ENCODE measurements at regions not wholly inside any gene's neighbourhood (a gene's known extent, or its start where the extent isn't known, plus 50 kb on each side); places are given as distances from the start of the nearest gene placed in this dataset.
A peak's percentile ranks its signal among the peaks of the same experiment; 100 is the strongest.

DNA sequence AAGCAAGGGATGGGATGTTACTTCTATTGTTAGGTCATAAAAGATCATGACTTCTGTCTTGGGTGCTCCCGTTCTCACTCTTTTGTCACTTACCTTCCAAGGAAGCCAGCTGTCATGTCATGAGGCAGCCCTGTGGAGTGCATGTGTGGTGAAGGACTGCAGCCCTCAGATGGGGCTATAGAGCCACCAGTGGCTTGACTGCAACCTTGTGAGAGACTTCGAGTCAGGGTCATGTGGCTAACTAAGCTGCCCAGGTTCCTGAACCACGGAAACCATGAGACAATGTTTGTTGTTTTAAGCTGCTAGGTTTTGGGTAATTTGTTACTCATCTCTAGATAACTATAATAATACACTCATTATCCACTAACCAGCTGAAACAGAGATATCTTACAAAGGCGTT lies 477.1 kb downstream of the BTBD3 start:
- no peaks in the 10 kb centered on the region for H3K27me3 ChIP-seq (ENCODE audit: control insufficient read depth, extremely low read depth, insufficient read depth, low read length)
- no peaks in the 10 kb centered on the region for H3K9me1 ChIP-seq (ENCODE audit: control insufficient read depth, extremely low read depth, insufficient read depth, low read length)
- no peaks in the 10 kb centered on the region for H3K36me3 ChIP-seq (ENCODE audit: control insufficient read depth in 2 of 2, extremely low read depth in 1 of 2, insufficient read depth in 2 of 2, low read length in 2 of 2)
- no peaks in the 10 kb centered on the region for H3K79me2 ChIP-seq (ENCODE audit: control insufficient read depth, insufficient read depth, low read length)
- no peak overlapping the region for H3K9ac ChIP-seq (ENCODE audit: control insufficient read depth, extremely low read depth, insufficient read depth, low read length)
- H3K4me3 ChIP-seq (ENCODE audit: control insufficient read depth in 2 of 3, extremely low read depth in 1 of 3, insufficient read depth in 2 of 3, low read depth in 1 of 3, low read length in 3 of 3): no peak overlapping the region
- dilution Hi-C loops (cut with MboI; ENCODE audit: extremely low pct_ligation_motif_present, low sequenced_read_pairs): no loop called here
- no peaks in the 10 kb centered on the region for H4K20me1 ChIP-seq (ENCODE audit: control insufficient read depth, extremely low read depth, insufficient read depth, low read length)
- no peaks in the 10 kb centered on the region for H3K9me3 ChIP-seq (ENCODE audit: control insufficient read depth, low read depth, low read length)
- no peak overlapping the region for H3K27ac ChIP-seq (ENCODE audit: control insufficient read depth, insufficient read depth, low read length)
- TF ChIP-seq EZH2 (IDR thresholded peaks at IDR 0.05; ENCODE audit: low read length): no peak
- TF ChIP-seq, protein P1, sequence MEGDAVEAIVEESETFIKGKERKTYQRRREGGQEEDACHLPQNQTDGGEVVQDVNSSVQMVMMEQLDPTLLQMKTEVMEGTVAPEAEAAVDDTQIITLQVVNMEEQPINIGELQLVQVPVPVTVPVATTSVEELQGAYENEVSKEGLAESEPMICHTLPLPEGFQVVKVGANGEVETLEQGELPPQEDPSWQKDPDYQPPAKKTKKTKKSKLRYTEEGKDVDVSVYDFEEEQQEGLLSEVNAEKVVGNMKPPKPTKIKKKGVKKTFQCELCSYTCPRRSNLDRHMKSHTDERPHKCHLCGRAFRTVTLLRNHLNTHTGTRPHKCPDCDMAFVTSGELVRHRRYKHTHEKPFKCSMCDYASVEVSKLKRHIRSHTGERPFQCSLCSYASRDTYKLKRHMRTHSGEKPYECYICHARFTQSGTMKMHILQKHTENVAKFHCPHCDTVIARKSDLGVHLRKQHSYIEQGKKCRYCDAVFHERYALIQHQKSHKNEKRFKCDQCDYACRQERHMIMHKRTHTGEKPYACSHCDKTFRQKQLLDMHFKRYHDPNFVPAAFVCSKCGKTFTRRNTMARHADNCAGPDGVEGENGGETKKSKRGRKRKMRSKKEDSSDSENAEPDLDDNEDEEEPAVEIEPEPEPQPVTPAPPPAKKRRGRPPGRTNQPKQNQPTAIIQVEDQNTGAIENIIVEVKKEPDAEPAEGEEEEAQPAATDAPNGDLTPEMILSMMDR (optimal IDR thresholded peaks at IDR 0.05 in 1 of 3, IDR thresholded peaks at IDR 0.05 in 1 of 3, conservative IDR thresholded peaks at IDR 0.05 in 1 of 3; ENCODE audit: extremely low read depth in 1 of 3, insufficient read depth in 2 of 3, low read length in 3 of 3): peak; percentile 12 to 47 (median 30)
- H3K4me1 ChIP-seq (ENCODE audit: control insufficient read depth, extremely low read depth, insufficient read depth, low read length): peaks cover 4% of the 10 kb centered on the region
- H3K4me2 ChIP-seq (ENCODE audit: control insufficient read depth, extremely low read depth, insufficient read depth, low read depth, low read length): no peak overlapping the region
- peak; percentile 41 for FAIRE-seq
- DNase-seq (ENCODE audit: low read depth, low spot score): no peak
- no peak overlapping the region for H2AFZ ChIP-seq (ENCODE audit: control insufficient read depth, low read length)

DNA sequence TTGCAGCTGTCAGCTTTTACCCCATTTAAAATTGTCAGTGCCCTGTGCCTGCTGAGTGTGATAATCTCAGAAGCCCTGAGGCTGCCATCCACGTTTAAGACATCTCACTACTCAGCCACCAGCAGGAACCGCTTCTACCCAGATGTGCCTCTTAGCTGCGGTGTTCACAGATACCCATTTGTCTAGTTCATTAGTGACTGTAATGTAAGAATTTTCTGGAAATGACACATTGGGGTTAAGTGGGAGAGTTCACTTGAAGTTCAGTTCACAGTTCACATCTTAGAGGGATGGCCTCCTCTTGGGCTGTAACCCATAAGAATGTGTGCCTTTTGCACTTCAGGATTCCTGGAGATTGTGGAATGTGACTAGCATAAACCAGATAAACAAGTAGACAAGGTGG lies 477.7 kb downstream of the BTBD3 start:
- no peak overlapping the region for H3K4me2 ChIP-seq (ENCODE audit: control insufficient read depth, extremely low read depth, insufficient read depth, low read depth, low read length)
- H3K36me3 ChIP-seq (ENCODE audit: control insufficient read depth in 2 of 2, extremely low read depth in 1 of 2, insufficient read depth in 2 of 2, low read length in 2 of 2): no peaks in the 10 kb centered on the region
- no peak overlapping the region for H2AFZ ChIP-seq (ENCODE audit: control insufficient read depth, low read length)
- FAIRE-seq (no peak), DNase-seq (ENCODE audit: low read depth, low spot score) (no peak)
- H3K9me1 ChIP-seq (ENCODE audit: control insufficient read depth, extremely low read depth, insufficient read depth, low read length): no peaks in the 10 kb centered on the region
- H3K27ac ChIP-seq (ENCODE audit: control insufficient read depth, insufficient read depth, low read length): no peak overlapping the region
- no peaks in the 10 kb centered on the region for H3K9me3 ChIP-seq (ENCODE audit: control insufficient read depth, low read depth, low read length)
- TF ChIP-seq, protein P1 (optimal IDR thresholded peaks at IDR 0.05 in 1 of 3, IDR thresholded peaks at IDR 0.05 in 1 of 3, conservative IDR thresholded peaks at IDR 0.05 in 1 of 3; ENCODE audit: extremely low read depth in 1 of 3, insufficient read depth in 2 of 3, low read length in 3 of 3): no peak
- TF ChIP-seq EZH2 (IDR thresholded peaks at IDR 0.05; ENCODE audit: low read length): no peak
- H3K4me3 ChIP-seq (ENCODE audit: control insufficient read depth in 2 of 3, extremely low read depth in 1 of 3, insufficient read depth in 2 of 3, low read depth in 1 of 3, low read length in 3 of 3): no peak overlapping the region
- no peaks in the 10 kb centered on the region for H4K20me1 ChIP-seq (ENCODE audit: control insufficient read depth, extremely low read depth, insufficient read depth, low read length)
- H3K9ac ChIP-seq (ENCODE audit: control insufficient read depth, extremely low read depth, insufficient read depth, low read length): no peak overlapping the region
- dilution Hi-C loops (cut with MboI; ENCODE audit: extremely low pct_ligation_motif_present, low sequenced_read_pairs): no loop called here
- no peaks in the 10 kb centered on the region for H3K79me2 ChIP-seq (ENCODE audit: control insufficient read depth, insufficient read depth, low read length)
- peaks cover 4% of the 10 kb centered on the region for H3K4me1 ChIP-seq (ENCODE audit: control insufficient read depth, extremely low read depth, insufficient read depth, low read length)
- no peaks in the 10 kb centered on the region for H3K27me3 ChIP-seq (ENCODE audit: control insufficient read depth, extremely low read depth, insufficient read depth, low read length)
